HepG2 (cell line): ENCODE measurements at regions not wholly inside any gene's neighbourhood (a gene's known extent, or its start where the extent isn't known, plus 50 kb on each side); places are given as distances from the start of the nearest gene placed in this dataset.

ENCODE experiments used
- BCL6 ChIP-seq: IDR thresholded peaks from 2 replicates; pipeline ENCODE4 v1.6.1; 2016; ENCODE audit warnings: missing genetic modification reagents, missing compliant biosample characterization
- BORCS8-MEF2B ChIP-seq: sonication (generic); formaldehyde crosslinking; IDR thresholded peaks from 2 replicates; pipeline ENCODE4 v1.8.0; 2022; ENCODE audit warnings: mild to moderate bottlenecking, missing genetic modification reagents
- CBX2 ChIP-seq, 2 experiments: fragments of 200-600 bp in 1 of 2; sonication (generic); formaldehyde crosslinking in 1 of 2; IDR thresholded peaks; 2 replicates each; pipeline versions ENCODE4 v1.7.0 to v1.8.1; 2018 to 2022; ENCODE audit warnings: low read depth in 2 of 2, low read length in 1 of 2, mild to moderate bottlenecking in 1 of 2, missing genetic modification reagents in 1 of 2
- DRAP1 ChIP-seq: IDR thresholded peaks from 2 replicates; pipeline ENCODE4 v1.6.1; 2016; ENCODE audit warnings: missing genetic modification reagents, missing compliant biosample characterization
- EZH2 ChIP-seq: conservative IDR thresholded peaks from 2 replicates; pipeline ENCODE4 v1.6.1; 2012; ENCODE audit warnings: mild to moderate bottlenecking, low read depth, low read length, moderate library complexity
- FOXO4 ChIP-seq: sonication (generic); formaldehyde crosslinking; conservative IDR thresholded peaks from 2 replicates; pipeline ENCODE4 v1.8.1; 2023; ENCODE audit warnings: missing genetic modification reagents
- LCORL ChIP-seq, 2 experiments: fragments of 450-650 bp in 1 of 2; sonication (generic) in 1 of 2; formaldehyde crosslinking in 1 of 2; IDR thresholded peaks; 2 replicates each; pipeline versions ENCODE4 v1.5.0 to v1.6.1; 2017 to 2020; ENCODE audit warnings: antibody characterized with exemption in 1 of 2, missing genetic modification reagents in 1 of 2
- MAX ChIP-seq: IDR thresholded peaks from 2 replicates; pipeline ENCODE4 v1.6.1; 2012; ENCODE audit warnings: inconsistent platforms
- MED1 ChIP-seq: sonication (generic); formaldehyde crosslinking; IDR thresholded peaks from 2 replicates; pipeline ENCODE4 v1.4.0; 2020; ENCODE audit warnings: missing genetic modification reagents
- MTF1 ChIP-seq: sonication (generic); formaldehyde crosslinking; IDR thresholded peaks from 2 replicates; pipeline ENCODE4 v1.5.0; 2020; ENCODE audit warnings: missing genetic modification reagents
- MYPOP ChIP-seq: sonication (generic); formaldehyde crosslinking; IDR thresholded peaks from 2 replicates; pipeline ENCODE4 v1.8.1; 2023; ENCODE audit warnings: mild to moderate bottlenecking, moderate library complexity, missing genetic modification reagents
- NBN ChIP-seq: fragments of 450-650 bp; conservative IDR thresholded peaks from 2 replicates; pipeline ENCODE4 v1.6.1; 2017
- NFYB ChIP-seq: sonication (generic); formaldehyde crosslinking; IDR thresholded peaks from 2 replicates; pipeline ENCODE4 v1.4.0; 2020; ENCODE audit warnings: missing genetic modification reagents
- NFYC ChIP-seq: IDR thresholded peaks from 2 replicates; pipeline ENCODE4 v1.6.1; 2016; ENCODE audit warnings: missing genetic modification reagents, missing compliant biosample characterization
- RARA ChIP-seq: IDR thresholded peaks from 2 replicates; pipeline ENCODE4 v1.6.1; 2016; ENCODE audit warnings: missing genetic modification reagents, missing compliant biosample characterization
- RBM22 ChIP-seq: fragments of 200-400 bp; formaldehyde crosslinking; optimal IDR thresholded peaks from 2 replicates; pipeline ENCODE3; 2017; ENCODE audit warnings: mild to moderate bottlenecking, low read length, moderate library complexity
- RBM39 ChIP-seq: fragments of 200-400 bp; formaldehyde crosslinking; IDR thresholded peaks from one replicate; pipeline ENCODE4 v1.6.1; 2018; ENCODE audit warnings: antibody characterized with exemption, mild to moderate bottlenecking, low read depth, low read length; ENCODE audit not compliant: poor library complexity, severe bottlenecking
- SOX6 ChIP-seq, 2 experiments: fragments of 450-650 bp in 1 of 2; sonication (generic) in 1 of 2; formaldehyde crosslinking in 1 of 2; IDR thresholded peaks; 2 replicates each; pipeline versions ENCODE4 v1.4.0 to v1.6.1; 2017 to 2020; ENCODE audit warnings: antibody characterized with exemption in 1 of 2, mild to moderate bottlenecking in 1 of 2, missing genetic modification reagents in 1 of 2
- SP4 ChIP-seq: sonication (generic); formaldehyde crosslinking; IDR thresholded peaks from 2 replicates; pipeline ENCODE4 v1.8.1; 2023; ENCODE audit warnings: mild to moderate bottlenecking, missing genetic modification reagents
- XRCC5 ChIP-seq: fragments of 200-400 bp; formaldehyde crosslinking; optimal IDR thresholded peaks from 2 replicates; pipeline ENCODE3; 2017; ENCODE audit warnings: mild to moderate bottlenecking, low read length
- ZEB1 ChIP-seq: IDR thresholded peaks from 2 replicates; pipeline ENCODE4 v1.6.1; 2012; ENCODE audit warnings: mild to moderate bottlenecking, low read depth, inconsistent platforms; ENCODE audit not compliant: insufficient replicate concordance
- ZMYM4 ChIP-seq: sonication (generic); formaldehyde crosslinking; IDR thresholded peaks from 2 replicates; pipeline ENCODE4 v1.8.1; 2023; ENCODE audit warnings: mild to moderate bottlenecking, missing genetic modification reagents
- ZNF234 ChIP-seq: sonication (generic); formaldehyde crosslinking; conservative IDR thresholded peaks from 2 replicates; pipeline ENCODE4 v1.5.1; 2020; ENCODE audit warnings: mild to moderate bottlenecking, missing genetic modification reagents
- ZNF670 ChIP-seq: sonication (generic); formaldehyde crosslinking; IDR thresholded peaks from 2 replicates; pipeline ENCODE4 v1.8.0; 2022; ENCODE audit warnings: mild to moderate bottlenecking, missing genetic modification reagents, borderline replicate concordance
- ZNF777 ChIP-seq: sonication (generic); formaldehyde crosslinking; IDR thresholded peaks from 2 replicates; pipeline ENCODE4 v1.4.0; 2020; ENCODE audit warnings: missing genetic modification reagents
- ZNF788 ChIP-seq: sonication (generic); formaldehyde crosslinking; IDR thresholded peaks from 2 replicates; pipeline ENCODE4 v1.5.0; 2020; ENCODE audit warnings: mild to moderate bottlenecking, missing genetic modification reagents, borderline replicate concordance
- ZNF816 ChIP-seq: sonication (generic); formaldehyde crosslinking; IDR thresholded peaks from 2 replicates; pipeline ENCODE4 v1.8.0; 2022; ENCODE audit warnings: missing genetic modification reagents, mild to moderate bottlenecking, borderline replicate concordance

- peak; percentile 45; the same call in 1 of the 2 replicates for TF ChIP-seq MYPOP
- no peak for TF ChIP-seq ZNF777
- TF ChIP-seq BORCS8-MEF2B (CRISPR knock-in tag): 0 out of 2 replicates have a peak, but pooled peaks have one; percentile 25
- 0 out of 2 replicates have a peak, but pooled peaks have one; percentile 8 for TF ChIP-seq BCL6 (CRISPR knock-in tag)
- peak; percentile 41; the same call in 1 of the 2 replicates for TF ChIP-seq DRAP1
- peak; percentile 73; the same call in 1 of the 2 replicates for TF ChIP-seq EZH2
- peak; percentile 49 for TF ChIP-seq NFYC (CRISPR knock-in tag)
- TF ChIP-seq RBM22: no peak
- no peak for TF ChIP-seq FOXO4 (CRISPR knock-in tag)
- TF ChIP-seq MTF1 (CRISPR knock-in tag): no peak
- TF ChIP-seq CBX2 (IDR thresholded peaks at IDR 0.05; ENCODE audit: low read depth, low read length): no peak
- TF ChIP-seq CBX2 (CRISPR knock-in tag; IDR thresholded peaks at IDR 0.05; ENCODE audit: low read depth): 0 out of 2 replicates have a peak, but pooled peaks have one; percentile 13
- peak; percentile 41; the same call in 1 of the 2 replicates for TF ChIP-seq ZMYM4 (CRISPR knock-in tag)
- 0 out of 2 replicates have a peak, but pooled peaks have one; percentile 38 for TF ChIP-seq ZNF234 (CRISPR knock-in tag)
- 0 out of 2 replicates have a peak, but pooled peaks have one; percentile 32 for TF ChIP-seq SP4 (CRISPR knock-in tag)
- peak; percentile 16; the same call in 1 of the 2 replicates for TF ChIP-seq MED1 (CRISPR knock-in tag)
- no peak for TF ChIP-seq ZEB1
- peak; percentile 24 for TF ChIP-seq XRCC5
- TF ChIP-seq LCORL (IDR thresholded peaks at IDR 0.05): no peak
- TF ChIP-seq LCORL (CRISPR knock-in tag; IDR thresholded peaks at IDR 0.05): 0 out of 2 replicates have a peak, but pooled peaks have one; percentile 24
- 0 out of 2 replicates have a peak, but pooled peaks have one; percentile 21 for TF ChIP-seq ZNF816
- peak; percentile 23; the same call in 1 of the 2 replicates for TF ChIP-seq MAX
- TF ChIP-seq RBM39: peak; percentile 52
- TF ChIP-seq ZNF788: peak; percentile 25; the same call in 1 of the 2 replicates
- TF ChIP-seq SOX6 (IDR thresholded peaks at IDR 0.05): no peak
- no peak for TF ChIP-seq SOX6 (CRISPR knock-in tag; IDR thresholded peaks at IDR 0.05)
- TF ChIP-seq RARA (CRISPR knock-in tag): no peak
- peak; percentile 49; the same call in 1 of the 2 replicates for TF ChIP-seq NFYB (CRISPR knock-in tag)
- no peak for TF ChIP-seq ZNF670 (CRISPR knock-in tag)
- no peak for TF ChIP-seq NBN
Observed at GRCh38 chr6:26234421-26235301, 130.3 kb upstream of the BTN3A2 start (continued).
